B cell (primary cell): ENCODE measurements at regions not wholly inside any gene's neighbourhood (a gene's known extent, or its start where the extent isn't known, plus 50 kb on each side); places are given as distances from the start of the nearest gene placed in this dataset.

Experiments used
- ATAC-seq: fragments of 200-7000 bp; cut with Tn5 transposase; one replicate; pipeline ENCODE4 v1.10.0; 2021; ENCODE audit warnings: low read depth, mild to moderate bottlenecking, moderate number of reproducible peaks, moderate library complexity
- CTCF ChIA-PET: fragments of 350-600 bp; sonication (Branson Sonifier 250); formaldehyde crosslinking; loops from one replicate; lab custom pipeline; 2021; ENCODE audit warnings: antibody characterized with exemption, inconsistent platforms; lab: Charles Lee
- POLR2A ChIA-PET: fragments of 350-600 bp; sonication (Branson Sonifier 250); formaldehyde crosslinking; loops from one replicate; lab custom pipeline; 2021; ENCODE audit warnings: antibody characterized with exemption; lab: Charles Lee
- DNase-seq: peaks from one replicate; pipeline ENCODE4 v3.0.0; 2013
- H2AFZ ChIP-seq: 2 replicates; pipeline ENCODE4 v1.6.1; 2012; ENCODE audit warnings: mild to moderate bottlenecking, low read depth, low read length; ENCODE audit not compliant: insufficient read depth, poor library complexity, severe bottlenecking
- H3K27ac ChIP-seq, 2 donors: 1 replicate in 1 of 2; 2 replicates in 1 of 2; pipeline ENCODE4 v1.5.1; 2012 to 2013; ENCODE audit warnings: low read length in 2 of 2, mild to moderate bottlenecking in 2 of 2, moderate library complexity in 1 of 2
- H3K27me3 ChIP-seq, 4 experiments: fragments of 200-600 bp in 1 of 4; sonication (generic) in 1 of 4; replicated peaks in 1 of 4; 1 replicate in 2 of 4; 2 replicates in 2 of 4; pipeline versions ENCODE4 v1.6.1 to v1.7.0; 2013 to 2016; ENCODE audit warnings: low read length in 3 of 4, mild to moderate bottlenecking in 2 of 4, mixed read lengths in 1 of 4, moderate library complexity in 1 of 4; ENCODE audit not compliant: insufficient read depth in 4 of 4, control insufficient read depth in 3 of 4; ENCODE audit errors: control extremely low read depth in 1 of 4
- H3K36me3 ChIP-seq, 2 experiments: replicated peaks in 1 of 2; 1 replicate in 1 of 2; 2 replicates in 1 of 2; pipeline versions ENCODE4 v1.6.1 to v1.7.1; 2013; ENCODE audit warnings: low read length in 1 of 2; ENCODE audit not compliant: insufficient read depth in 2 of 2, control insufficient read depth in 1 of 2; ENCODE audit errors: control extremely low read depth in 1 of 2, extremely low read depth in 1 of 2
- H3K4me1 ChIP-seq, 2 donors: fragments of 200-600 bp in 1 of 2; sonication (generic) in 1 of 2; 1 replicate in 1 of 2; 2 replicates in 1 of 2; pipeline versions ENCODE4 v1.5.1 to v1.6.1; 2013 to 2017; ENCODE audit warnings: low read length in 2 of 2; ENCODE audit not compliant: control insufficient read depth in 2 of 2, insufficient read depth in 2 of 2
- H3K4me2 ChIP-seq: replicated peaks from 2 replicates; pipeline ENCODE3; 2012; ENCODE audit warnings: mild to moderate bottlenecking, low read depth, low read length; ENCODE audit not compliant: poor library complexity, severe bottlenecking
- H3K4me3 ChIP-seq, 5 experiments: fragments of 200-600 bp in 1 of 5; sonication (generic) in 1 of 5; 1 replicate in 3 of 5; 2 replicates in 2 of 5; pipeline versions ENCODE4 v1.5.1 to v1.7.0; 2011 to 2016; ENCODE audit warnings: low read length in 4 of 5, mild to moderate bottlenecking in 4 of 5, low read depth in 2 of 5, control low read depth in 1 of 5, moderate library complexity in 1 of 5; ENCODE audit not compliant: insufficient read depth in 1 of 5; ENCODE audit errors: control extremely low read depth in 1 of 5, extremely low read depth in 1 of 5
- H3K79me2 ChIP-seq: fragments of 200-600 bp; sonication (generic); one replicate; pipeline ENCODE4 v1.6.0; 2016; ENCODE audit warnings: low read length; ENCODE audit not compliant: control insufficient read depth, insufficient read depth
- H3K9ac ChIP-seq: fragments of 200-600 bp; sonication (generic); 2 replicates; pipeline ENCODE4 v1.6.1; 2017; ENCODE audit warnings: mild to moderate bottlenecking, low read length, moderate library complexity
- H3K9me3 ChIP-seq, 3 donors: one replicate each; pipeline versions ENCODE4 v1.6.1 to v1.7.1; 2013; ENCODE audit warnings: low read length in 2 of 3; ENCODE audit not compliant: control insufficient read depth in 2 of 3, insufficient read depth in 1 of 3; ENCODE audit errors: control extremely low read depth in 1 of 3
- H4K20me1 ChIP-seq: 2 replicates; pipeline ENCODE4 v1.6.0; 2012; ENCODE audit warnings: mild to moderate bottlenecking, low read length; ENCODE audit not compliant: insufficient read depth, control insufficient read depth, poor library complexity, severe bottlenecking
- H3K27ac Mint-ChIP-seq: one replicate; pipeline ENCODE4 v1.8.0; 2021; ENCODE audit warnings: mixed read lengths
- H3K27me3 Mint-ChIP-seq: one replicate; pipeline ENCODE4 v1.8.0; 2021; ENCODE audit warnings: mixed read lengths
- H3K4me1 Mint-ChIP-seq: one replicate; pipeline ENCODE4 v1.8.0; 2021; ENCODE audit warnings: mixed read lengths
- H3K4me3 Mint-ChIP-seq: one replicate; pipeline ENCODE4 v1.8.0; 2021; ENCODE audit warnings: mixed read lengths
- H3K9me3 Mint-ChIP-seq: one replicate; pipeline ENCODE4 v1.8.0; 2022; ENCODE audit warnings: mixed read lengths; ENCODE audit not compliant: insufficient read depth
- EZH2 ChIP-seq: IDR thresholded peaks from 2 replicates; pipeline ENCODE4 v1.6.1; 2012; ENCODE audit warnings: borderline replicate concordance, low read depth, mild to moderate bottlenecking, moderate library complexity, low read length; ENCODE audit not compliant: insufficient read depth, poor library complexity, severe bottlenecking
- WGBS: methylation state at CpG from one replicate; pipeline ENCODE4 v1.1.5; 2013; ENCODE audit warnings: missing lambda C conversion rate; ENCODE audit not compliant: insufficient coverage; 5-methylcytosine and 5-hydroxymethylcytosine counted together
- intact Hi-C: fragments of 100-400 bp; cut with micrococcal nuclease; formaldehyde crosslinking; loops from one replicate; pipeline ENCODE4 v1.10.0; 2022
- TF ChIP-seq, protein P1 (sequence below): fragments of 200-600 bp; IDR thresholded peaks from one replicate; pipeline ENCODE4 v1.8.0; 2022; ENCODE audit warnings: antibody characterized with exemption, mild to moderate bottlenecking

DNA sequence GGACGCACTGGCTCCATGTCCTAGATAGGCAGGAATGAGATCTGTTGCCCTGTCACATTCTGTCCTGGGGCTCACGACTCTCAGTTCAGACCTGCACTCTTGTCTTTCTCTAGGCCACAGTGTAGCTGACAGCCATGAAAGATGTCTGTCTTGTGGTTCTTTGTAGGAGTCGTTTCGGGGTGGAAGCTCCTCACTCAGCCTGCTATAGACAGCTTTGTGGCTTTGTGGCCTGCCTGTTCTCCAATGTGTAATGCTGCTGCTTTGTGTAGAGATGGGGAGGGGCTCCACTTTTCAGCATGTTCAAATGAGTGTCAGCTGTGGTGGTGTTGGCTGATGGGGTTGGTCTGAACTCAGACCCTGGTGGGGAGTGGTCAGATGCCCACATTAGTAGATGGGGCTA lies 410.7 kb downstream of the ACTR3B start:
- H3K4me1 Mint-ChIP-seq = no peaks in the 10 kb centered on the region
- Histone ChIP-seq H3K9me3 (peaks cover 0 to 14% (median 0%) of the 10 kb centered on the region in 3 donors), H3K4me2 (no peak overlapping the region), H2AFZ (no peak overlapping the region), H3K27ac (no peak overlapping the region), H3K79me2 (no peaks in the 10 kb centered on the region), H3K36me3 (no peaks in the 10 kb centered on the region), H3K4me3 (no peak overlapping the region), H3K4me1 (no peaks in the 10 kb centered on the region), H3K27me3 (no peaks in the 10 kb centered on the region), H4K20me1 (no peaks in the 10 kb centered on the region), H3K9ac (no peak overlapping the region)
- H3K4me3 Mint-ChIP-seq = no peak overlapping the region
- WGBS = 61% methylated on average over 3 of the region's 4 CpGs
- POLR2A ChIA-PET = no interaction called here
- no peak for DNase-seq
- intact Hi-C loops = no loop called here
- no peak for ATAC-seq
- no peaks in the 10 kb centered on the region for H3K27me3 Mint-ChIP-seq
- TF ChIP-seq EZH2 = no peak
- TF ChIP-seq, protein P1, sequence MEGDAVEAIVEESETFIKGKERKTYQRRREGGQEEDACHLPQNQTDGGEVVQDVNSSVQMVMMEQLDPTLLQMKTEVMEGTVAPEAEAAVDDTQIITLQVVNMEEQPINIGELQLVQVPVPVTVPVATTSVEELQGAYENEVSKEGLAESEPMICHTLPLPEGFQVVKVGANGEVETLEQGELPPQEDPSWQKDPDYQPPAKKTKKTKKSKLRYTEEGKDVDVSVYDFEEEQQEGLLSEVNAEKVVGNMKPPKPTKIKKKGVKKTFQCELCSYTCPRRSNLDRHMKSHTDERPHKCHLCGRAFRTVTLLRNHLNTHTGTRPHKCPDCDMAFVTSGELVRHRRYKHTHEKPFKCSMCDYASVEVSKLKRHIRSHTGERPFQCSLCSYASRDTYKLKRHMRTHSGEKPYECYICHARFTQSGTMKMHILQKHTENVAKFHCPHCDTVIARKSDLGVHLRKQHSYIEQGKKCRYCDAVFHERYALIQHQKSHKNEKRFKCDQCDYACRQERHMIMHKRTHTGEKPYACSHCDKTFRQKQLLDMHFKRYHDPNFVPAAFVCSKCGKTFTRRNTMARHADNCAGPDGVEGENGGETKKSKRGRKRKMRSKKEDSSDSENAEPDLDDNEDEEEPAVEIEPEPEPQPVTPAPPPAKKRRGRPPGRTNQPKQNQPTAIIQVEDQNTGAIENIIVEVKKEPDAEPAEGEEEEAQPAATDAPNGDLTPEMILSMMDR = no peak
- CTCF ChIA-PET = no interaction called here
- H3K9me3 Mint-ChIP-seq = peaks cover 8% of the 10 kb centered on the region
- H3K27ac Mint-ChIP-seq = no peak overlapping the region

DNA sequence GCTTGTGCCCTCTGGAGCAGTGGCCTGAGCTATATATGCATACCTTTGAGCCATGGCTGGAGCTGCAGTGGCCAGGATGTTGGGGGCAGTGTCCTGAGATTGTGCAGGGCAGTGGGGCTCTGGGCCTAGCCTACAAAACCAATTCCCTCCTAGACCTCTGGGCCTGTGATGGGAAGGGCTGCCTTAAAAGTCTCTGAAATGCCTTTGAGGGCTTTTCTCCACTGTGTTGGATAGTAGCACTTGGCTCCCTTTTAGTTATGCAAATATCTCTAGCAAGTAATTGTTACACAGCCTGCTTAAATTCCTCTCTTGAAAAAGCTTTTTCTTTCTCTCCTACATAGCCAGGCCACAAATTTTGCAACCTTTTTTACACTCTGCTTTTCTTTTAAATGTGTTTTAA lies 426.4 kb downstream of the ACTR3B start:
- Histone ChIP-seq H3K4me3 (no peak overlapping the region), H3K27ac (no peak overlapping the region), H3K79me2 (no peaks in the 10 kb centered on the region), H4K20me1 (no peaks in the 10 kb centered on the region), H3K4me1 (no peaks in the 10 kb centered on the region), H3K36me3 (no peaks in the 10 kb centered on the region), H2AFZ (no peak overlapping the region), H3K4me2 (no peak overlapping the region), H3K27me3 (no peaks in the 10 kb centered on the region), H3K9me3 (no peaks in the 10 kb centered on the region), H3K9ac (no peak overlapping the region)
- CTCF ChIA-PET = no interaction called here
- H3K4me1 Mint-ChIP-seq = no peaks in the 10 kb centered on the region
- intact Hi-C loops = no loop called here
- H3K9me3 Mint-ChIP-seq = peaks cover 3% of the 10 kb centered on the region
- no peak overlapping the region for H3K27ac Mint-ChIP-seq
- DNase-seq (no peak), ATAC-seq (no peak)
- H3K4me3 Mint-ChIP-seq = no peak overlapping the region
- TF ChIP-seq, protein P1 = no peak
- TF ChIP-seq EZH2 = no peak
- H3K27me3 Mint-ChIP-seq = no peaks in the 10 kb centered on the region
- POLR2A ChIA-PET = no interaction called here
